Epithelial cell of esophagus (primary cell): ENCODE measurements at regions not wholly inside any gene's neighbourhood (a gene's known extent, or its start where the extent isn't known, plus 50 kb on each side); places are given as distances from the start of the nearest gene placed in this dataset.
A peak's percentile ranks its signal among the peaks of the same experiment; 100 is the strongest.

Source experiments
- DNase-seq: peaks from one replicate; pipeline ENCODE4 v3.0.0; 2010; ENCODE audit warnings: low read depth
- H3K4me3 ChIP-seq: 2 replicates; pipeline ENCODE4 v1.5.1; 2011; ENCODE audit warnings: mild to moderate bottlenecking, low read length, control low read depth
- TF ChIP-seq, protein P1 (sequence below): IDR thresholded peaks from 2 replicates; pipeline ENCODE4 v1.5.1; 2011; ENCODE audit warnings: low read depth, mild to moderate bottlenecking, low read length, control low read depth, inconsistent platforms; ENCODE audit not compliant: insufficient read depth; ENCODE audit errors: missing control alignments

DNA sequence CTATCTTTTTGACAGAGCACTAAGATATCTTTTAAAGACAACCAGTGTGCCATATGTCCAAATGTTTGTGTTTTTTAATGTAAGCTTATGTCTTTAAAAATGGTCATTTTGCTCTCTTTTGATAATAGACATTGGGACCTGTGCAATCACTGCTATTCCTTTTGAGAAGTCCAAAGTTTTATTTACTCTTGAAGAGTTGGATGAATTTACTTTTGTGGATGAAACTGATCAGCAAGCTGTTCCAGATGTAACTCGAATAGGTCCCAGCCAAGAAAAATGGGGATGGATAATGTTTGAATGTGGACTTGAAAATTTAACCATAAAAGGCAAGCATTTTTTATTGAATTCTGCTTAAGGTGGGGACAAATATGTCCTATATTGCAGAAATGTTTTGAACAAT, 97.2 kb downstream of the BLTP1 start:
- TF ChIP-seq, protein P1, sequence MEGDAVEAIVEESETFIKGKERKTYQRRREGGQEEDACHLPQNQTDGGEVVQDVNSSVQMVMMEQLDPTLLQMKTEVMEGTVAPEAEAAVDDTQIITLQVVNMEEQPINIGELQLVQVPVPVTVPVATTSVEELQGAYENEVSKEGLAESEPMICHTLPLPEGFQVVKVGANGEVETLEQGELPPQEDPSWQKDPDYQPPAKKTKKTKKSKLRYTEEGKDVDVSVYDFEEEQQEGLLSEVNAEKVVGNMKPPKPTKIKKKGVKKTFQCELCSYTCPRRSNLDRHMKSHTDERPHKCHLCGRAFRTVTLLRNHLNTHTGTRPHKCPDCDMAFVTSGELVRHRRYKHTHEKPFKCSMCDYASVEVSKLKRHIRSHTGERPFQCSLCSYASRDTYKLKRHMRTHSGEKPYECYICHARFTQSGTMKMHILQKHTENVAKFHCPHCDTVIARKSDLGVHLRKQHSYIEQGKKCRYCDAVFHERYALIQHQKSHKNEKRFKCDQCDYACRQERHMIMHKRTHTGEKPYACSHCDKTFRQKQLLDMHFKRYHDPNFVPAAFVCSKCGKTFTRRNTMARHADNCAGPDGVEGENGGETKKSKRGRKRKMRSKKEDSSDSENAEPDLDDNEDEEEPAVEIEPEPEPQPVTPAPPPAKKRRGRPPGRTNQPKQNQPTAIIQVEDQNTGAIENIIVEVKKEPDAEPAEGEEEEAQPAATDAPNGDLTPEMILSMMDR, result no peak
- no peak overlapping the region for H3K4me3 ChIP-seq
- DNase-seq, result no peak

DNA sequence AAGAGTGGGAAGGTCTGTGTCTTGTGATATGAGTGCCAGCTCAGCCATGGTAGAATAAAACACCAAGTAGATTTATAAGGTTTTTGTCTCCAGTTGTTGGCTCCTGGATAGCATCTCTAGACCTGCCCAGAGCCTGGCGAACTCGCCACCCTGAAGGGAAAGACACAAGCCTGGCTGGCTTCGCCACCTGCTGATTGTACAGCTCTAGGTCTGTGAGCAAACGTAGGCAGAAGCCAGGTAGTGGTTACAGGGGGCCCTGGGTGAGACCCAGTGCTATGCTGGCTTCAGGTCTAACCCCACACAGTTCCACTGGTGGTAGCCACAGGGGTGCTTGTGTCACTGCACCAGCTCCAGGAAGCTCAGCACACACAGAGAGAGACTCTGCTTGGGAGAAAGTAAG, 100.5 kb downstream of the BLTP1 start:
- H3K4me3 ChIP-seq, result no peak overlapping the region
- TF ChIP-seq, protein P1, result no peak
- no peak for DNase-seq

DNA sequence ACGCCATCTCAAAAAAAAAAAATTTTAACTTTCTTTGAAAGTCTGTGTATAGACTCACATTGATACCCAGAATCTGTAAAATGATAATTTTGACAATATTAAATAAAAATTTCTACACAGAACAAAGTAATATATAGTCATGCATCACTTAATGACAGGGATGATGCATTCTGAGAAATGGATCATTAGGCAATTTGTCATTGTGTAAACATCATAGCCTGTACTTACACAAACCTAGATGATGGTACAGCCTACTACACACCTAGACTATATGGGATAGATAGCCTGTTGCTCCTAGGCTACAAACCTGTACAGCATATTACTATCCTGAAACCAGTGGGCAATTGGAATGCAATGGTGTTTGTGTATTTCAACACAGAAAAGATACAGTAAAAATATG, 107.7 kb downstream of the BLTP1 start:
- TF ChIP-seq, protein P1, result no peak
- DNase-seq, result peak; percentile 45

DNA sequence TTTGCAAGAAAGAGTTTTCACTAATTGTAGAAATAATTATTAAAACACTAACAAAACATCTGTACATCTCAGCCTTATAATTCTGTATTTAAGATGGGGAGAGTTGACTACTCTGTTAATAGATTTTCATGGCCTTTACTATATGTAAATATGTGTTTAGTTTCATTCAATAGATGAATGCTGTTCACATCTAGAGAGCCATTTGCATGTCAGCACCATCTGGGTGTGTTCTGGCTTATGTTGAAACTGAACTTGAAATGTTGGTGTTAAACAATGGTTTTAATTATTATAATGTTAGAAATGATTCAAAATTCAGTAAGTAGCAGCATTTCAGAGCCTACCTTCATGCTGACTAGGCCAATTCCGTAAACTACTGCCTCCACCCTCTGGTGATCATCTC, 102.5 kb upstream of the ADAD1 start:
- H3K4me3 ChIP-seq, result no peak overlapping the region
- DNase-seq, result no peak
- TF ChIP-seq, protein P1, result no peak

More for the DNA sequence above, 107.7 kb downstream of the BLTP1 start:
- H3K4me3 ChIP-seq, result no peak overlapping the region

DNA sequence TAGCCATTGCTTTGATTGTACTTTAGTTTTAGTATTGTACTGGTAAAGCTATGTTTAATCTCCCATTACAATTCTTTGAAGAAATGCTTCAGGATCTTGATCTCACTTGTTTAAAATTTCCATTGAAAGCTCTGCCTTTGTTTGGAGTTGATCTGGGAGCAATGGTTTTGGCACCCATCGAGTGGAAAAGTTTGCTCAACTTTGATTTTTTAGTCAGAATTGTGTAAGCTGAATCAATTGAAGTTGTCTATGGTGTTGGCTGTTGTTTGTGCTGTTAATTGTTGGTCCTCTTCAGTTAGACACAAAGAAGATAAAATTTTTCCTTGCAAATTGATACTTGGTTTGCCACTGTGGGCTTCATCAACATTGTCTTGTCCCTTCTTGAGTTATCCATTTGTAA, 99.8 kb upstream of the ADAD1 start:
- H3K4me3 ChIP-seq, result no peak overlapping the region
- no peak for DNase-seq
- TF ChIP-seq, protein P1, result no peak

DNA sequence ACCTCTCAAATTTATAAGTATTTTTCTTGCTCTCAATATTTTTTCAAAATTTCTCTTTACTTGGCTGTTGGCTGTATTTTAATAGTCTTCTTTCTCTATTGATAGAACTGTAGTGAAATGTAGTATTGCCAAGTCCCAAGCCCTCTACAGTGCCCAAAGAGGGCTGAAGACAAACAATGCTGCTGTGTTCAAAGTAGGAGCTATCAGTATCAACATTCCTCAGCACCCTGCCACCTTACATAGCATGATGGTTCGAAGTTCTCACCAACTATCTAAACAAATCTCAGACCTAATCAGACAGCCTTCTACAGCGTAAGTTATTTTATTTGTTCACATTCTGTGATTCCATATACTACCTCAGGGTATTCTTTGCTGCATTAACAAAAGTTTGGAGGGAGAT, 99.1 kb upstream of the ADAD1 start:
- TF ChIP-seq, protein P1, result no peak
- DNase-seq, result no peak
- no peak overlapping the region for H3K4me3 ChIP-seq

DNA sequence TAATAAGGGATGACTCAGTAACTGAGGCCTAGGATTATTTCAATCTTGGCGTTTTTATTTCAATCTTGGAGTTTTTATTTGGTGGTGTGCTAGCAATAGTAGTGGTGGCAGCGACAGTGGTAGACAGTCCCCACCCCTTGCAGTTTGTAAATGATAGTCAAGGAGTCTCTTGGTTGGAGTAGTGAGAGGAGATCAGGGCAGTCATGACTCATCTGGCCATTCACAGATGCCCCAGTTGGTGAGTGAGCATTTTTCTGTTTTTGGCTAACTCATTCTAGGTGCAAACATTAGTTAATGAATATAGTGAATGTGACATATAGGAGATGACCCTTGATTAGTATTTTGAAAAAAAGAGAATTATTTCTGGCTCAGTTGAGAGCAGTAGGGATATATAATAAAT, 93.5 kb upstream of the ADAD1 start:
- peak; percentile 8 for DNase-seq
- no peak overlapping the region for H3K4me3 ChIP-seq
- TF ChIP-seq, protein P1, result no peak
